ENCODE measurements at regions not wholly inside any gene's neighbourhood (a gene's known extent, or its start where the extent isn't known, plus 50 kb on each side); places are given as distances from the start of the nearest gene placed in this dataset.
"Not testable (repeated sequence)": the region's sequence is repeated elsewhere in the genome, so short reads cannot be mapped to it uniquely, and the experiment has no call there.

GRCh38 chr14:37791384-37792036 is 196.1 kb downstream of the TTC6 start:
- no peak for DNase-seq

- no peak for DNase-seq
These were observed 196.7 kb downstream of the TTC6 start for GRCh38 chr14:37792124-37792523.

GRCh38 chr14:37796703-37797416 is 201.4 kb downstream of the TTC6 start:
- no peak for DNase-seq

DNA sequence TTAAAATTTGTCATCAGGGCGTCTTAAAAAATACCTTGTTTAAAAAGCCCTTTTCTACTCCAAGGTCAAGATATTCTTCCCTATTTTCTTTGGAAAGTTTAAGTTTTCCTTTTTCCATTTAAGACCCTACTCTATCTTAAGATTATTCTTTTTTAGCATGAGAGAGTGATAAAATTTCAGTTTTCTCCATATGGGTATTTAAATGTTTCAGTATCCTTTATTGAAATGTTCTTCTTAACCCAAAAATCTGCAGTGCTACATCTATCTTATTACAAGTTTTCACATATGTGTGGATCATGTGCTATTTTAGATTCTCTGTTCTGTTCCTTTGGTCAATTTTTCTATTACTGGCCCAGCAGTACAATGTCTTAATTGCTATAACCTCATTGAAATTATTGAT is 202.2 kb downstream of the TTC6 start:
- no peak for DNase-seq

- DNase-seq = no peak
These were observed 212.3 kb downstream of the TTC6 start for GRCh38 chr14:37807722-37808121.

DNA sequence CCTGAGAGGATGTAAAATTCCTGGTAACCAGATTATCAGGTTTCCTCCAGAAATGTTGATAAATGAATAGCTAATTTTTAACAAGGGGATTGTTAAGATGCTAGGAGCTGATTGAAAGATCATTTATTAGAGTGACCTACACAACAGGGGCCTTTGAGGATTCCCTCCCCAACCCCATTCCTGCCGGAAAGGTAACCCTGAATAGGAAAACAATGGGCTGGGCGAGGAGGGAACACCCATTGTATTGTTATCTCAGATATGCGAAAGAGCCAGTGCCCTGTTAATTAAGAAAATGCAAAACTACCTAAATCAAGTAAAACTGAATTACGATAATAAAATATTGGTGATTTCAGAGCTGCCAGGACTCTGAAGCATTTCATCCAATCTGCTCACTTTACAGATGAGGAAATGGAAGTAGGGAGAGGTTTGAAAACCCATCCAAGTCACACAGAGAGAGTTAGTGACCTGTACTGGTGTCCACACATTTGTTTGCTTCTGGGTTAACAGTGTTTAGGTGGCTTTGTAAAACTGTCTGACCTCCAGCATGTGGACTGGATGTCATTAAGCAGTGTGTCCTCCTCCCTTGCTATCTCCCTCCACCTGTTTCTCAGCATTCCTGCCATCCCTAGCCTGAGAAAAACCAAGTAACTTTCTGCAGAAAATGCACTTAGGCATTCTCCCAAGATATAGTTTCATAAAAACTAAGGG is 214.8 kb downstream of the TTC6 start:
- no peak for DNase-seq

GRCh38 chr14:37813732-37814131 is 218.3 kb downstream of the TTC6 start:
- no peak for DNase-seq

- no peak for DNase-seq
These were observed 220.7 kb downstream of the TTC6 start for GRCh38 chr14:37816135-37816534.

DNA sequence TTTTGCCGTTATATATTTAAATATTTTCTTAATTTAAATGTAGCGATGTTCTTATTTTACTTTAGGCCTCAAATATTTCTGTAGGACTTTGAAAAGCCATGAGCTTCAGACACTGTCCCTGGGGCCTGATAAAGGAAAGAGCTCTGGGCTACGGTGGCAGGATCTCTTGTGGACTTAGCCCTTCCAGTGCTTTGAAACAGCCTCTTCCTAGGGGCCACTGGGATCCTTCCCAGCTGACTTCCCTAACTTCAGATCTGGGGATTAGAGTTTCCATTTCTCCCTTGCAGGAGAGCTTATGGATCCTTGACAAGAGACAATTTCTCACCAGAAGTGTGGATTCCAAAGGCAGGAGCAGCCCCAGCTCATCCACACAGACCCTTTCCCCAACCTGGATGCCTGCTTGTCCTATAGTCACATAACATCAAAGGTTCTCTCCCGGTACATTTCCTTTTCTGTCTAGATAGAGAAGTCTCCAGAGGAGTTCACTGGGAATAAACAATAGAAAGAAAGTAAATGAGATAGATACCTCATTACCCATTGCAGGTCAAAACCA is 221.4 kb downstream of the TTC6 start:
- no peak for DNase-seq

GRCh38 chr14:37819155-37820015 is 224.0 kb downstream of the TTC6 start:
- DNase-seq = no peak

- DNase-seq = not testable (repeated sequence)
These were observed 225.4 kb downstream of the TTC6 start for GRCh38 chr14:37820810-37821209.

DNA sequence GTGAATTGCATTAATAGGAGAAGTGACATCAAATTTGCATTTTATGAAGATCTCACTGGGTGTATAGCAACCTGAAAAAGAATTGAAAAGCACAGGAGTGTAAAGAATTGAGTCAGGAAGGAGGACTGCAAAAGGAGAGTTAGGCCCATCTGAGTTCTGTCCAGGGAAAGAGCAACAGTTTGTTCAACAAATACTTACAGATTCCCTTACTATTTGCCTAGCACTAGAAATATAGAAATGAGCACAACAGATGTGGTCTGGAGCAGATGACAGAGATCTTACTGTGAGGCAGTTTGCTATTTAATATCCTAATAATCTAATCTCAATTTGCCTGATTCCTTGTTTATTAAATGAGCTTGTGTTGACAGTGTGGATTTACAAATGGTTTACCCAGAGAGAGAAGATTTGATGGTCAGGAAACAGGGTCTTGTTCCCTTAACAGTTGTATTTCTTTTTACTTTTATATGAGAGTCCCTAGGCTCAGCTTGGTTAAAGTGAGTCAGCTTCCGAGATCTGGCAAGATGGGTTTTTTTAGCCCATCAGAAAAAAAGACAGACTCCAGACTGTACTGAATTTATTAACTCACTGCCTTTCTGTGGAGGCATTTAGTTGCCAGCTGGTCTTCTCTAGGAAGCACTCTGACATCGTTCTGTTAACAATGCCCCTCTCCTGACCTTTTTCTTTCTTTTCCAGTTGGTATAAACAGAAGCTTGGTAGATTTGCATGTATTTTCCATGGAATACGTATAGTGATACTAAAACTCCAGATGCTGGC is 229.7 kb downstream of the TTC6 start:
- no peak for DNase-seq

- no peak for DNase-seq
These were observed 231.4 kb downstream of the TTC6 start for GRCh38 chr14:37826869-37827268.

- no peak for DNase-seq
These were observed 234.8 kb downstream of the TTC6 start for GRCh38 chr14:37830271-37830670.

- DNase-seq = no peak
These were observed 238.8 kb downstream of the TTC6 start for GRCh38 chr14:37834275-37834674.

- not testable (repeated sequence) for DNase-seq
These were observed 243.3 kb downstream of the TTC6 start for GRCh38 chr14:37838778-37839177.

GRCh38 chr14:37841039-37841438 is 245.6 kb downstream of the TTC6 start:
- DNase-seq = not testable (repeated sequence)

GRCh38 chr14:37842106-37842505 is 246.7 kb downstream of the TTC6 start:
- DNase-seq = no peak

GRCh38 chr14:37843954-37844607 is 248.7 kb downstream of the TTC6 start:
- DNase-seq = no peak

DNA sequence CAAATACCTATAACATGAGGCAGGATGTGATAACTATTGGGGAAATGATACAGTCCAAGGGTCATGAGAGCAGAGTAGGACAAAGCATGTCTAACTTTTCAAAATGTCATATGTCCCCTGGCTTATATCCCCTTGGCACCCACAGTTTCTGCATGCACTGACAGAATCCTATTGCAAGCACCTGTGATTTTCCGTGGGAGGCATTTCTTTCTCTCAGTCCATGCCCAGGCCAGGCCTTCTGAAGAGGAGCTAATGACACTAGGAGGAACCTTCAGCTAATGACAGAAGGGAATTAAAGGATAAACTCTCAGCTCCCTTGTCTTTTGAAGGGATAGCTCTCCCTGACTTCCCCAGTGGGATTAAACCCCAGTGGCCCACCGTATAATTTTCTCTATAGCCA is 249.2 kb downstream of the TTC6 start:
- no peak for DNase-seq

DNA sequence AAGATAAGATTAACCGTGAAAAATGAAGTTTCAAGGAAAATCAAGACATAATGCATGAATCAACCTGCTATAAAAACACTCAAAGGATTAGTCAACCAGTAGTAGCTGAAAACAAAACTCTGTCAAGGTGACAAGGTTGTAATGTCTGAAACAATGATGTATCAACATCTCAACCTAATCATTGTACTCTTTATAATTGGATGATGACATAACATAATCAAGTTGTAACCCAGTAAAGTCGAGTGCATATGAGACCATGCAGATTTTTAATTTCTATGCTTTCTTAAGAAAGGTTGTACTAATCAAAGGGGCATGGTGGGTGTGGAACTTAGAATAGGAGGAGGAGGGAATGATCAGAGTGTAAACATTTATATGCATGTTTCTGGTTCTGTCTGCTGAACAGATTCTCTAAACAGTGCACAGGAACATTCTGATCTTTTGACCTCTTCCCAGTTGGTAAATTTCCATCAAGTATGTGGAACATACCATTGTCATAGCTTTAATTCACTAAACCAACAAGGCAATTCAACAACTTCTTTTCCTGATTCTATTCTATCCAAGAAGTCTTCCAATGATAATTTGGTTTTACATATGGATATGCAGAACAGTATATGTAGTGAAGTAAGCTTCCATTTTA is 253.7 kb downstream of the TTC6 start:
- no peak for DNase-seq
